ENCODE measurements at regions not wholly inside any gene's neighbourhood (a gene's known extent, or its start where the extent isn't known, plus 50 kb on each side); places are given as distances from the start of the nearest gene placed in this dataset.

- no peak overlapping the region for H3K4me3 ChIP-seq (replicated peaks in 1 of 2; ENCODE audit: low read depth in 2 of 2, low read length in 2 of 2)
- DNase-seq (ENCODE audit: low read depth in 2 of 2) = no peak
- TF ChIP-seq CTCF (IDR thresholded peaks at IDR 0.05; ENCODE audit: low read depth, low read length) = no peak
Observed at GRCh38 chr2:167599219-167599618, 648.2 kb downstream of the STK39 start.

- TF ChIP-seq CTCF (IDR thresholded peaks at IDR 0.05; ENCODE audit: low read depth, low read length) = no peak
- H3K4me3 ChIP-seq (replicated peaks in 1 of 2; ENCODE audit: low read depth in 2 of 2, low read length in 2 of 2) = no peak overlapping the region
- no peak for DNase-seq (ENCODE audit: low read depth in 2 of 2)
Observed at GRCh38 chr2:167595839-167596471, 651.4 kb downstream of the STK39 start.

- H3K4me3 ChIP-seq (replicated peaks in 1 of 2; ENCODE audit: low read depth in 2 of 2, low read length in 2 of 2) = no peak overlapping the region
- DNase-seq (ENCODE audit: low read depth in 2 of 2) = no peak
- no peak for TF ChIP-seq CTCF (IDR thresholded peaks at IDR 0.05; ENCODE audit: low read depth, low read length)
Observed at GRCh38 chr2:167595021-167595420, 652.4 kb downstream of the STK39 start.

- no peak for DNase-seq (ENCODE audit: low read depth in 2 of 2)
- no peak for TF ChIP-seq CTCF (IDR thresholded peaks at IDR 0.05; ENCODE audit: low read depth, low read length)
- no peak overlapping the region for H3K4me3 ChIP-seq (replicated peaks in 1 of 2; ENCODE audit: low read depth in 2 of 2, low read length in 2 of 2)
Observed at GRCh38 chr2:167592441-167592840, 655.0 kb downstream of the STK39 start.

GRCh38 chr2:167582619-167583018 is 664.8 kb downstream of the STK39 start:
- TF ChIP-seq CTCF (IDR thresholded peaks at IDR 0.05; ENCODE audit: low read depth, low read length) = no peak
- DNase-seq (ENCODE audit: low read depth in 2 of 2) = no peak
- no peak overlapping the region for H3K4me3 ChIP-seq (replicated peaks in 1 of 2; ENCODE audit: low read depth in 2 of 2, low read length in 2 of 2)

GRCh38 chr2:167581961-167582574 is 665.3 kb downstream of the STK39 start:
- TF ChIP-seq CTCF (IDR thresholded peaks at IDR 0.05; ENCODE audit: low read depth, low read length) = no peak
- no peak overlapping the region for H3K4me3 ChIP-seq (replicated peaks in 1 of 2; ENCODE audit: low read depth in 2 of 2, low read length in 2 of 2)
- peak in 1 of 2 donors; percentile 42 for DNase-seq (ENCODE audit: low read depth in 2 of 2)
